ENCODE measurements at regions not wholly inside any gene's neighbourhood (a gene's known extent, or its start where the extent isn't known, plus 50 kb on each side); places are given as distances from the start of the nearest gene placed in this dataset.

DNA sequence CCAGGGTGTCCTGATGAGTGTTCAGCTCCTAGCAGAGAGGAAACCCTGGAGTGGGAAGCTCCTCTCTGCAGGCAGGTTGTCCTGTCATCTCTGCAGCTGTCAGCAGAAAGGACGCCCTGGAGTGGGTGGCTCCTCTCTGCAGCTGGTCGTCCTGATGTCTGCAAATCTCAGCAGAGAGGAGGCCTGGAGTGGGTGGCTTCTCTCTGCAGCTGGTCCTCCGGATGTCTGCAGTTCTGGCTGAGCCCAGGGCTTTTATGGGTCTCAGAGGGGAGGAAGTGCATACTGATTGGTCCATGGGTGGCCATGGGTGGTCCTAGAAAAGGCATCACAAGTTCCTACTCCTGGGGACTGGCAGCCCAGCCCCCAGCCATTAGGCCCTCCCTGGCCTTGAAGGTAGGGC is 102.6 kb upstream of the BNIP2 start:
- TF ChIP-seq POLR2AphosphoS5 (IDR thresholded peaks at IDR 0.05) (no peak), POLR2A (IDR thresholded peaks at IDR 0.05) (no peak)
- TF ChIP-seq, protein P1, sequence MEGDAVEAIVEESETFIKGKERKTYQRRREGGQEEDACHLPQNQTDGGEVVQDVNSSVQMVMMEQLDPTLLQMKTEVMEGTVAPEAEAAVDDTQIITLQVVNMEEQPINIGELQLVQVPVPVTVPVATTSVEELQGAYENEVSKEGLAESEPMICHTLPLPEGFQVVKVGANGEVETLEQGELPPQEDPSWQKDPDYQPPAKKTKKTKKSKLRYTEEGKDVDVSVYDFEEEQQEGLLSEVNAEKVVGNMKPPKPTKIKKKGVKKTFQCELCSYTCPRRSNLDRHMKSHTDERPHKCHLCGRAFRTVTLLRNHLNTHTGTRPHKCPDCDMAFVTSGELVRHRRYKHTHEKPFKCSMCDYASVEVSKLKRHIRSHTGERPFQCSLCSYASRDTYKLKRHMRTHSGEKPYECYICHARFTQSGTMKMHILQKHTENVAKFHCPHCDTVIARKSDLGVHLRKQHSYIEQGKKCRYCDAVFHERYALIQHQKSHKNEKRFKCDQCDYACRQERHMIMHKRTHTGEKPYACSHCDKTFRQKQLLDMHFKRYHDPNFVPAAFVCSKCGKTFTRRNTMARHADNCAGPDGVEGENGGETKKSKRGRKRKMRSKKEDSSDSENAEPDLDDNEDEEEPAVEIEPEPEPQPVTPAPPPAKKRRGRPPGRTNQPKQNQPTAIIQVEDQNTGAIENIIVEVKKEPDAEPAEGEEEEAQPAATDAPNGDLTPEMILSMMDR (IDR thresholded peaks at IDR 0.05): no peak
